ENCODE measurements at regions not wholly inside any gene's neighbourhood (a gene's known extent, or its start where the extent isn't known, plus 50 kb on each side); places are given as distances from the start of the nearest gene placed in this dataset.

DNA sequence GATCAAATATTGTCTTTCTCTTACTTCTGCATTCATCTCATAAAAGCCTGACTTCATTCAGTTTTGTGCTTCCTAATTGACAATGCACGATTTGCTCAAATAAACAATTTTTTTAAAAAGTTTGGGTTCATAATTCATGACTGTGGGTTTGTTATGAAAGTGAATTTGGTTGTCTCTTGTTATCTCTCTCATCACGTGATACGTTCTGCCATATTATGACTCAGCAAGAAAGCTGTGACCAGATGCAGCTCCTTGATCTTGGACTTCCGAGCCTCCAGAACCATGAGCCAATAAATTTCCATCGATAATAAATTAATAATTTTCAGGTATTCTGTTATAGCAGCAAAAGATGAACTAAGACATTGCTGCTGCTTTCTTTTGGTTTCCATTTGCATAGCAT lies 156.5 kb upstream of the LRATD1 start:
- Mint-ChIP-seq H3K27ac (no peak overlapping the region), H3K4me3 (no peak overlapping the region), H3K27me3 (ENCODE audit: insufficient read depth, low read depth) (no peaks in the 10 kb centered on the region), H3K9me3 (no peaks in the 10 kb centered on the region), H3K36me3 (no peaks in the 10 kb centered on the region), H3K4me1 (no peaks in the 10 kb centered on the region)
- TF ChIP-seq EZH2 (IDR thresholded peaks at IDR 0.05) (no peak), EZH2phosphoT487 (IDR thresholded peaks at IDR 0.05) (no peak)
- TF ChIP-seq, protein P1, sequence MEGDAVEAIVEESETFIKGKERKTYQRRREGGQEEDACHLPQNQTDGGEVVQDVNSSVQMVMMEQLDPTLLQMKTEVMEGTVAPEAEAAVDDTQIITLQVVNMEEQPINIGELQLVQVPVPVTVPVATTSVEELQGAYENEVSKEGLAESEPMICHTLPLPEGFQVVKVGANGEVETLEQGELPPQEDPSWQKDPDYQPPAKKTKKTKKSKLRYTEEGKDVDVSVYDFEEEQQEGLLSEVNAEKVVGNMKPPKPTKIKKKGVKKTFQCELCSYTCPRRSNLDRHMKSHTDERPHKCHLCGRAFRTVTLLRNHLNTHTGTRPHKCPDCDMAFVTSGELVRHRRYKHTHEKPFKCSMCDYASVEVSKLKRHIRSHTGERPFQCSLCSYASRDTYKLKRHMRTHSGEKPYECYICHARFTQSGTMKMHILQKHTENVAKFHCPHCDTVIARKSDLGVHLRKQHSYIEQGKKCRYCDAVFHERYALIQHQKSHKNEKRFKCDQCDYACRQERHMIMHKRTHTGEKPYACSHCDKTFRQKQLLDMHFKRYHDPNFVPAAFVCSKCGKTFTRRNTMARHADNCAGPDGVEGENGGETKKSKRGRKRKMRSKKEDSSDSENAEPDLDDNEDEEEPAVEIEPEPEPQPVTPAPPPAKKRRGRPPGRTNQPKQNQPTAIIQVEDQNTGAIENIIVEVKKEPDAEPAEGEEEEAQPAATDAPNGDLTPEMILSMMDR (IDR thresholded peaks at IDR 0.05), result no peak
- Histone ChIP-seq H3F3A (ENCODE audit: low read depth) (no peaks in the 10 kb centered on the region), H2AFZ (replicated peaks) (no peak overlapping the region), H3K4me1 (no peaks in the 10 kb centered on the region), H3K9ac (no peak overlapping the region), H3K36me3 (no peaks in the 10 kb centered on the region), H3K4me2 (no peak overlapping the region), H4K20me1 (ENCODE audit: low read depth) (no peaks in the 10 kb centered on the region), H3K27ac (no peak overlapping the region), H3K9me3 (ENCODE audit: low read depth) (no peaks in the 10 kb centered on the region), H3K27me3 (no peaks in the 10 kb centered on the region), H3K79me2 (ENCODE audit: low read depth) (no peaks in the 10 kb centered on the region), H3K4me3 (no peak overlapping the region)
- DNase-seq (ENCODE audit: low spot score), result no peak

DNA sequence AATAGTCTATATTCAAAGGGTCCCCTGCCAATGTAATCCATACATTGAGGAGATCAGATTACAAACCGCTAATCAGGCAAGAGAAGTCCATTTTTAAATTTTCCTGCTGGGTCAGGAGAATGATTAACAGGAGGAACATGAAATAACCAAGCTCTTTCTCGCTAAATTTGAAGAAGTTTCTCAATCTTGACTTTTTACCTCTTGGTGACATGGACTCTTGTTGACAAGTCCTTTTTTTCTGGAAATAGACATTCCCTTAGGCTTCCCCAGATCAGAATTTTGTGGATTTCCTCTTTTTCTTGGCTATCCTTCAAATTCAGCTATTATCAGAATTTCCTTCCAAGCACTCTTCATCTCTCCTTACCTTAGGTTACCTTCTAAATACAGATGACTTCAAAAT lies 153.0 kb upstream of the LRATD1 start:
- H3K9me3 ChIP-seq (ENCODE audit: low read depth), result no peaks in the 10 kb centered on the region
- H3K4me3 ChIP-seq, result no peak overlapping the region
- no peak overlapping the region for H3K4me2 ChIP-seq
- no peak overlapping the region for H3K27ac ChIP-seq
- Mint-ChIP-seq H3K27ac (no peak overlapping the region), H3K4me1 (no peaks in the 10 kb centered on the region), H3K27me3 (ENCODE audit: insufficient read depth, low read depth) (no peaks in the 10 kb centered on the region), H3K9me3 (no peaks in the 10 kb centered on the region), H3K36me3 (no peaks in the 10 kb centered on the region), H3K4me3 (no peak overlapping the region)
- no peak overlapping the region for H2AFZ ChIP-seq (replicated peaks)
- TF ChIP-seq EZH2phosphoT487 (IDR thresholded peaks at IDR 0.05), result no peak
- no peak for TF ChIP-seq EZH2 (IDR thresholded peaks at IDR 0.05)
- TF ChIP-seq, protein P1 (IDR thresholded peaks at IDR 0.05), result no peak
- H3F3A ChIP-seq (ENCODE audit: low read depth), result no peaks in the 10 kb centered on the region
- no peaks in the 10 kb centered on the region for H3K27me3 ChIP-seq
- H4K20me1 ChIP-seq (ENCODE audit: low read depth), result no peaks in the 10 kb centered on the region
- no peak overlapping the region for H3K9ac ChIP-seq
- H3K4me1 ChIP-seq, result no peaks in the 10 kb centered on the region
- no peaks in the 10 kb centered on the region for H3K79me2 ChIP-seq (ENCODE audit: low read depth)
- no peaks in the 10 kb centered on the region for H3K36me3 ChIP-seq
- DNase-seq (ENCODE audit: low spot score), result no peak

DNA sequence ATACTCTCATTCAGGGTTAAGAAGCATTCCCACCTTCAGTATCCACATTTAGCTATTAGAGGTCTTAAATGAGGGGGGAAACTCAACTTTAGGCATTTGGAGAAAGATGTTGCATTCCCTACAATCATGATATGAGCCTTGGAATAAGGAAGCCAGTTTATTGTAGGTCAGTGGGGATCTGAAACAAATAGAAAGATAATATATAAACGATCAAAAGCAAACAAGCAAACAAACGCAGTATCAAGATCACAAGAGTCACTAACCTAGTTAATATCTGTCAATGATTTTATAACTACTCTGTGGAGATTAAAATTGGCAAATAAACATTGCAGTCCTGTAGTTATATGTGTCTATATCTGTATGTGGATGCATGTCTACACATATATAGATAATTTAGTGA lies 152.4 kb upstream of the LRATD1 start:
- no peak overlapping the region for H3K9ac ChIP-seq

More for the DNA sequence above, 152.4 kb upstream of the LRATD1 start:
- DNase-seq (ENCODE audit: low spot score), result no peak
- H3K36me3 ChIP-seq, result no peaks in the 10 kb centered on the region
- no peak overlapping the region for H3K4me3 Mint-ChIP-seq
- no peaks in the 10 kb centered on the region for H3K27me3 ChIP-seq
- no peaks in the 10 kb centered on the region for H3K9me3 Mint-ChIP-seq
- H4K20me1 ChIP-seq (ENCODE audit: low read depth), result no peaks in the 10 kb centered on the region
- no peak overlapping the region for H2AFZ ChIP-seq (replicated peaks)
- no peaks in the 10 kb centered on the region for H3K27me3 Mint-ChIP-seq (ENCODE audit: insufficient read depth, low read depth)
- TF ChIP-seq, protein P1 (IDR thresholded peaks at IDR 0.05), result no peak
- TF ChIP-seq EZH2 (IDR thresholded peaks at IDR 0.05), result no peak
- no peak for TF ChIP-seq EZH2phosphoT487 (IDR thresholded peaks at IDR 0.05)
- no peak overlapping the region for H3K27ac Mint-ChIP-seq
- no peaks in the 10 kb centered on the region for H3K4me1 ChIP-seq
- H3K79me2 ChIP-seq (ENCODE audit: low read depth), result no peaks in the 10 kb centered on the region
- H3K4me1 Mint-ChIP-seq, result no peaks in the 10 kb centered on the region
- H3F3A ChIP-seq (ENCODE audit: low read depth), result no peaks in the 10 kb centered on the region
- no peak overlapping the region for H3K27ac ChIP-seq
- no peaks in the 10 kb centered on the region for H3K9me3 ChIP-seq (ENCODE audit: low read depth)
- H3K4me3 ChIP-seq, result no peak overlapping the region
- H3K36me3 Mint-ChIP-seq, result no peaks in the 10 kb centered on the region
- no peak overlapping the region for H3K4me2 ChIP-seq
